ENCODE measurements at regions not wholly inside any gene's neighbourhood (a gene's known extent, or its start where the extent isn't known, plus 50 kb on each side); places are given as distances from the start of the nearest gene placed in this dataset.
A peak's percentile ranks its signal among the peaks of the same experiment; 100 is the strongest.
"Not testable (repeated sequence)": the region's sequence is repeated elsewhere in the genome, so short reads cannot be mapped to it uniquely, and the experiment has no call there.

GRCh38 chr10:22105270-22105669 is 101.7 kb upstream of the DNAJC1 start:
- Histone ChIP-seq H3K4me3 (no peak overlapping the region), H3K4me1 (no peaks in the 10 kb centered on the region), H3K27ac (no peak overlapping the region), H3K9me3 (no peaks in the 10 kb centered on the region), H3K36me3 (no peaks in the 10 kb centered on the region), H3K27me3 (no peaks in the 10 kb centered on the region)
- intact Hi-C loops (cut with DNase I; ENCODE audit: low total_unique reads): no loop called here
- 77 to 90% (median 83%) methylated on average over 4 of the region's 4 CpGs for WGBS, 5 donors
- TF ChIP-seq POLR2AphosphoS5 (IDR thresholded peaks at IDR 0.05) (no peak), EP300 (IDR thresholded peaks at IDR 0.05) (no peak), CTCF (IDR thresholded peaks at IDR 0.05) (no peak), POLR2A (IDR thresholded peaks at IDR 0.05) (no peak)
- DNase-seq: no peak

GRCh38 chr10:22103701-22104470 is 100.4 kb upstream of the DNAJC1 start:
- peak in 1 of 2 donors; percentile 21 for DNase-seq
- Histone ChIP-seq H3K36me3 (no peaks in the 10 kb centered on the region), H3K27me3 (no peaks in the 10 kb centered on the region), H3K27ac (no peak overlapping the region), H3K4me1 (no peaks in the 10 kb centered on the region), H3K9me3 (no peaks in the 10 kb centered on the region), H3K4me3 (no peak overlapping the region)
- intact Hi-C loops (cut with DNase I; ENCODE audit: low total_unique reads): no loop called here
- WGBS, 5 donors: 63 to 73% (median 69%) methylated on average over 4 of the region's 4 CpGs
- TF ChIP-seq EP300 (IDR thresholded peaks at IDR 0.05) (no peak), POLR2A (IDR thresholded peaks at IDR 0.05) (no peak), CTCF (IDR thresholded peaks at IDR 0.05) (peak in 1 of 7 experiments; percentile 24)

GRCh38 chr10:22097696-22098095 is 94.2 kb upstream of the DNAJC1 start:
- no peaks in the 10 kb centered on the region for H3K4me1 ChIP-seq
- no peak overlapping the region for H3K27ac ChIP-seq
- TF ChIP-seq CTCF (IDR thresholded peaks at IDR 0.05) (no peak), POLR2A (IDR thresholded peaks at IDR 0.05) (no peak), POLR2AphosphoS5 (IDR thresholded peaks at IDR 0.05) (no peak), EP300 (IDR thresholded peaks at IDR 0.05) (no peak)
- WGBS, 5 donors: 88 to 93% (median 90%) methylated on average over 2 to 3 of the region's 3 CpGs
- intact Hi-C loops (cut with DNase I; ENCODE audit: low total_unique reads): no loop called here
- no peaks in the 10 kb centered on the region for H3K27me3 ChIP-seq
- DNase-seq: no peak
- H3K4me3 ChIP-seq: no peak overlapping the region
- no peaks in the 10 kb centered on the region for H3K9me3 ChIP-seq
- H3K36me3 ChIP-seq: no peaks in the 10 kb centered on the region

- peaks cover 0 to 13% (median 6%) of the 10 kb centered on the region in 4 donors for H3K4me1 ChIP-seq
Observed at GRCh38 chr10:22091260-22091659, 87.7 kb upstream of the DNAJC1 start.

GRCh38 chr10:22087402-22087738 is 83.8 kb upstream of the DNAJC1 start:
- DNase-seq: no peak
- WGBS, 5 donors: 48 to 67% (median 60%) methylated on average over 2 of the region's 2 CpGs
- Histone ChIP-seq H3K4me3 (no peak overlapping the region), H3K36me3 (no peaks in the 10 kb centered on the region), H3K9me3 (no peaks in the 10 kb centered on the region), H3K27ac (no peak overlapping the region), H3K4me1 (peaks cover 0 to 18% (median 6%) of the 10 kb centered on the region in 4 donors), H3K27me3 (peaks cover 0 to 5% (median 0%) of the 10 kb centered on the region in 3 donors)
- intact Hi-C loops (cut with DNase I; ENCODE audit: low total_unique reads): no loop called here
- TF ChIP-seq POLR2A (IDR thresholded peaks at IDR 0.05) (no peak), CTCF (IDR thresholded peaks at IDR 0.05) (no peak), EP300 (IDR thresholded peaks at IDR 0.05) (no peak), POLR2AphosphoS5 (IDR thresholded peaks at IDR 0.05) (no peak)

More at GRCh38 chr10:22091260-22091659, 87.7 kb upstream of the DNAJC1 start:
- H3K36me3 ChIP-seq; DNase-seq; H3K27me3 ChIP-seq; H3K4me3 ChIP-seq; H3K27ac ChIP-seq; intact Hi-C loops (cut with DNase I; ENCODE audit: low total_unique reads); H3K9me3 ChIP-seq: not testable (repeated sequence)
- 60 to 84% (median 67%) methylated on average over 1 of the region's 1 CpG for WGBS, 5 donors
